Epithelial cell of esophagus (primary cell): ENCODE measurements at regions not wholly inside any gene's neighbourhood (a gene's known extent, or its start where the extent isn't known, plus 50 kb on each side); places are given as distances from the start of the nearest gene placed in this dataset.

Experiments used
- DNase-seq: peaks from one replicate; pipeline ENCODE4 v3.0.0; 2010; ENCODE audit warnings: low read depth
- H3K4me3 ChIP-seq: 2 replicates; pipeline ENCODE4 v1.5.1; 2011; ENCODE audit warnings: mild to moderate bottlenecking, low read length, control low read depth
- CTCF ChIP-seq: IDR thresholded peaks from 2 replicates; pipeline ENCODE4 v1.5.1; 2011; ENCODE audit warnings: low read depth, mild to moderate bottlenecking, low read length, control low read depth, inconsistent platforms; ENCODE audit not compliant: insufficient read depth; ENCODE audit errors: missing control alignments

- H3K4me3 ChIP-seq: no peak overlapping the region
- peak; percentile 6 for DNase-seq
- no peak for TF ChIP-seq CTCF
These were observed 734.2 kb downstream of the MED13L start for GRCh38 chr12:115543269-115543668.

GRCh38 chr12:115542656-115543055 lies 734.8 kb downstream of the MED13L start:
- H3K4me3 ChIP-seq: no peak overlapping the region
- no peak for TF ChIP-seq CTCF
- DNase-seq: peak; percentile 50

GRCh38 chr12:115541891-115542421 lies 735.5 kb downstream of the MED13L start:
- H3K4me3 ChIP-seq: no peak overlapping the region
- DNase-seq: peak; percentile 19
- TF ChIP-seq CTCF: no peak

- DNase-seq: no peak
- no peak for TF ChIP-seq CTCF
- H3K4me3 ChIP-seq: no peak overlapping the region
These were observed 749.0 kb downstream of the MED13L start for GRCh38 chr12:115528466-115528865.

- no peak for DNase-seq
- no peak for TF ChIP-seq CTCF
- H3K4me3 ChIP-seq: no peak overlapping the region
These were observed 755.6 kb downstream of the MED13L start for GRCh38 chr12:115521771-115522409.

GRCh38 chr12:115519887-115520286 lies 757.6 kb downstream of the MED13L start:
- no peak overlapping the region for H3K4me3 ChIP-seq
- TF ChIP-seq CTCF: no peak
- no peak for DNase-seq

GRCh38 chr12:115519359-115519758 lies 758.1 kb downstream of the MED13L start:
- no peak overlapping the region for H3K4me3 ChIP-seq
- no peak for TF ChIP-seq CTCF
- no peak for DNase-seq
